ENCODE measurements at regions not wholly inside any gene's neighbourhood (a gene's known extent, or its start where the extent isn't known, plus 50 kb on each side); places are given as distances from the start of the nearest gene placed in this dataset.
"Not testable (repeated sequence)": the region's sequence is repeated elsewhere in the genome, so short reads cannot be mapped to it uniquely, and the experiment has no call there.

DNA sequence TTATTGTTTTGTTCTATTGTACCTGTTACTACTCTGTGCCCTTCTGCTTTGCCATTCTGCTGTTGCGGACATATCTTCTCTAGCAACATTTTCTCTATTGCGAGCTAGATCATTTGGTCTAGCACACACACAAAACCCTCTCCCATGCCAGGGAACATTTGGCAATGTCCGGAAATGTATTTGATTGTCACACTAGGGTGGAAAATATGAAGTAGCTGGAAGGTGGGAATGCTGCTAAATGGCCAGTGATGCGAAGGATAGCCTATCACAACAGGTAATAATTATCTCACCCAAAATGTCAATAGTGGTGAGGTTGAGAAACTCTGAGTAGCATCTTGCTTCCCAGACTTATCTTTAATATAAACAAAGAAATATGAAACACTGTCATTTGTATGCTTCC lies 331.9 kb downstream of the HTR1B start:
- Histone ChIP-seq H3K27ac (ENCODE audit: low read depth) (no peak overlapping the region), H3K36me3 (ENCODE audit: insufficient read depth) (no peaks in the 10 kb centered on the region), H3K4me3 (ENCODE audit: low read depth, low read length) (no peak overlapping the region), H3K4me1 (ENCODE audit: insufficient read depth) (no peaks in the 10 kb centered on the region)
- 89% methylated on average over 4 of the region's 4 CpGs for WGBS
- no peak for DNase-seq (ENCODE audit: extremely low spot score)

DNA sequence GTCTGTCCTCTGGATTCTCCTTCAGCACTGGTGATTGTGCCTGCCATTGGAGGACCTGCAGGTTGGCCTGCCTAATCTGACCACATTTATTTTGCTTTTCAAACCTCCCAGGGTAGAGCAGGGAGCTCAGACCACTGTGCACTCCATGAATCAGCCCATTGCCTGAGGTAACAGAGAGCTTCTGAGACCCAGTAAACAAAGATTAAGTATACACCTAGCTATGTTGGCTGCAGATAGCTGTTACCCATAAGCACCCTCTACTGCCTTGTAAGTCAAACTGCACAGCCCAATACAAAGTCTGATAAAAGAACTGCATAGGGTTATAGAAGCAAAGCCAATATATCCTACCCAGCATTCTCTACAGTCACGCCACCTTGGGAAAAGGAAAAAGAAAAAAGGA lies 338.7 kb downstream of the HTR1B start:
- Histone ChIP-seq H3K4me1 (ENCODE audit: insufficient read depth) (no peaks in the 10 kb centered on the region), H3K4me3 (ENCODE audit: low read depth, low read length) (no peak overlapping the region), H3K27ac (ENCODE audit: low read depth) (no peak overlapping the region), H3K36me3 (ENCODE audit: insufficient read depth) (no peaks in the 10 kb centered on the region)
- 96% methylated on average over 1 of the region's 1 CpG for WGBS
- no peak for DNase-seq (ENCODE audit: extremely low spot score)

DNA sequence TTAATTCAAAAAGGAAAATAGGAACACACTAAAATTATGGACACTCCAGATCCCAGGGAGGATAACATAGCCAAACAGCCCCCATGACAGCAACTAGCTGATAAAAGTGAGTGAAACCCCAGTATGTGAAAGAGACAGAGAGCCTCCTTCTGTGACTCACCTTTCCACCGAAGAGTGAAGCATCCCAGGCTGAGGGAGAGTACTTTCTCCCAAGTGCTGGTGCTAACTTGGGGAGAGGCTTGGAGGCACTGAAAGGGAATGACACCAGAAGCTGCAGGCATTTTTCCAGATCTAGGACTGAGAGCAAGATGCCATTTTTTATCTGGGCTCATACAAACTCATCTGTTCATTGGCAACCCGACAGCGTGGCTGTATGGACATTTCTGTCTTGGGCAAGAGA lies 339.8 kb downstream of the HTR1B start:
- no peaks in the 10 kb centered on the region for H3K36me3 ChIP-seq (ENCODE audit: insufficient read depth)
- H3K4me3 ChIP-seq (ENCODE audit: low read depth, low read length), result no peak overlapping the region
- no peak overlapping the region for H3K27ac ChIP-seq (ENCODE audit: low read depth)
- H3K4me1 ChIP-seq (ENCODE audit: insufficient read depth), result no peaks in the 10 kb centered on the region
- WGBS, result 83% methylated on average over 3 of the region's 3 CpGs
- DNase-seq (ENCODE audit: extremely low spot score), result no peak

DNA sequence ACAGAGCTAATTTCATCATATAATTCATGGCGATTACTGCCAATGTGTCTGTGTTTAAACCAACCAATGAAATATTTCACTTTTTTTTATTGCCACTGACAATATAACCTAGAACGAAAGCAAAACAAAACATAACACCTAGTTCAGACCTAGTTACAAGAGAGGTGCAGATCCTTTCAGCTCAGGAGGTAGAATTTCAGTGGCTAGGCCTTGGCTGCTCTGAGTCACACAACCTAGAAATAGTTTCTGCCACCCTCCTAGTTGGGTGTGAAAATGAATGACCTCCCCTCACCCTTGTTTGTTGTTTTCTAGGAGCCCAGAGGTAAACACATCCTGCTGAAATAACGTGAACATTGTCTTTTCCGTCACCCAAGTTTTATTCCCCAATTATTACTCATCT lies 356.3 kb downstream of the HTR1B start:
- Histone ChIP-seq H3K4me1 (ENCODE audit: insufficient read depth) (no peaks in the 10 kb centered on the region), H3K4me3 (ENCODE audit: low read depth, low read length) (no peak overlapping the region), H3K36me3 (ENCODE audit: insufficient read depth) (no peaks in the 10 kb centered on the region), H3K27ac (ENCODE audit: low read depth) (no peak overlapping the region)
- DNase-seq (ENCODE audit: extremely low spot score), result no peak
- WGBS, result 73% methylated on average over 4 of the region's 4 CpGs

DNA sequence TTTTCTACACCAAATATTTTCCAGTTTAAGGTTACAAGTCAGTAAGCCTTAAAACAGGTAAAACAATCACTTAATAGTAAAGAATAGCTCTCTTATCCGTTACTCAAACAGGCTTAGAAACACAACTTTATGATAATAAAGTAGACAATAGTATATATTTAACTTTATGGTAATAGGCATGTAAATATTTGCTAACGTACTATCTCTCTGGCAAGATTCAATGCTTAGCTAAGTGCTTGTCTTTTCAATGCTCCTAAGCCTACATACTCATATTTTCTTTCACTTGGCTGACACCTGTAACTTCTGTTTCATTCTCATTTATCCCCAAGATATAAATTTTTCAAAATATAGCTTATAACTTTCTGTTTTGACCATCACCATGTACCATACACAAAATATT lies 358.2 kb downstream of the HTR1B start:
- H3K36me3 ChIP-seq (ENCODE audit: insufficient read depth), result no peaks in the 10 kb centered on the region
- DNase-seq (ENCODE audit: extremely low spot score), result no peak
- no peaks in the 10 kb centered on the region for H3K4me1 ChIP-seq (ENCODE audit: insufficient read depth)
- WGBS, result 35% methylated on average over 2 of the region's 2 CpGs
- H3K27ac ChIP-seq (ENCODE audit: low read depth), result no peak overlapping the region
- H3K4me3 ChIP-seq (ENCODE audit: low read depth, low read length), result no peak overlapping the region

GRCh38 chr6:77097940-77098339 lies 365.4 kb downstream of the HTR1B start:
- WGBS, result 57% methylated on average over 2 of the region's 2 CpGs
- DNase-seq (ENCODE audit: extremely low spot score), result no peak
- Histone ChIP-seq H3K4me1 (ENCODE audit: insufficient read depth) (no peaks in the 10 kb centered on the region), H3K27ac (ENCODE audit: low read depth) (no peak overlapping the region), H3K4me3 (ENCODE audit: low read depth, low read length) (no peak overlapping the region), H3K36me3 (ENCODE audit: insufficient read depth) (no peaks in the 10 kb centered on the region)

GRCh38 chr6:77095936-77096627 lies 367.2 kb downstream of the HTR1B start:
- Histone ChIP-seq H3K4me3 (ENCODE audit: low read depth, low read length) (no peak overlapping the region), H3K27ac (ENCODE audit: low read depth) (no peak overlapping the region), H3K4me1 (ENCODE audit: insufficient read depth) (no peaks in the 10 kb centered on the region), H3K36me3 (ENCODE audit: insufficient read depth) (no peaks in the 10 kb centered on the region)
- 66% methylated on average over 3 of the region's 3 CpGs for WGBS
- DNase-seq (ENCODE audit: extremely low spot score), result no peak

DNA sequence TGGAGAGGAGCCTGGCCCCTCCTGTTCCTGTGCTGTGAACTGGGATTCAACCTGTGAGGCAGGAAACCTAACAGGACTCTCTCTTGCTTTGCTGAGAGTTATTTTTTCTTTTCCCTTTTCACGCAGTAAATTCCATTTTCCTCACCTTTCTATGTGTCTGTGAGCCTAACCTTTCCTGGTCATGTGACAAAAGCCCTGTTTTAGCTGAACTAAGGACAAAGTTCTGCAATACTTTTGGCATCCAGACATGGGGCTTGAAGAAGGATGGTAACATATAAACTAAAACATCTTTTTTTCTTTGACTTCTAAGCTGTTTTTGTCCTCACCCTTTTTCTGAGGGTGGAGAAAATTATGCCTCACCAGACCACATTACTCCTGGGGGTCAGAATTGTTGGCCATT lies 368.5 kb downstream of the HTR1B start:
- H3K27ac ChIP-seq (ENCODE audit: low read depth), result no peak overlapping the region
- no peak overlapping the region for H3K4me3 ChIP-seq (ENCODE audit: low read depth, low read length)
- H3K36me3 ChIP-seq (ENCODE audit: insufficient read depth), result no peaks in the 10 kb centered on the region
- no peak for DNase-seq (ENCODE audit: extremely low spot score)
- H3K4me1 ChIP-seq (ENCODE audit: insufficient read depth), result no peaks in the 10 kb centered on the region
- WGBS, result 95% methylated on average over 1 of the region's 1 CpG

DNA sequence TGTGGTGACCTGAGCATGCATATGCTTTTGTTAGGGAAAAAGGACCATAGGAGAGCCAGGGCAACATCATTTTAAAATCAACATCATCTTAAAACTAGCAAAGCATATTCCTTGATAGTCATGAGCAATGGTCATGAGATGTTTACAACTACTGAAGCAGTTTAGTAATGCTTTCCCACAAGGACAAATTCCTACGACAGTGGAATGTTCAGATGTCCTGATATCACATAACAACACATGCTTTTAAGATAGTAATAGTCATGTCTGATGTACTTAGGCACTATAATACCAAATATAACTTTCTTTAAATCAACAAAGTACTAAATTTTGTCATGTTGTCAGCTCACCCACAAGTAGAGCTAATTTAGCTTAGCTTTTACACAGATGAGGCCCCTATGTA lies 370.3 kb downstream of the HTR1B start:
- WGBS, result 16% methylated on average over 1 of the region's 1 CpG
- Histone ChIP-seq H3K4me1 (ENCODE audit: insufficient read depth) (no peaks in the 10 kb centered on the region), H3K36me3 (ENCODE audit: insufficient read depth) (no peaks in the 10 kb centered on the region), H3K27ac (ENCODE audit: low read depth) (no peak overlapping the region), H3K4me3 (ENCODE audit: low read depth, low read length) (no peak overlapping the region)
- DNase-seq (ENCODE audit: extremely low spot score), result no peak

- Histone ChIP-seq H3K4me1 (ENCODE audit: insufficient read depth) (no peaks in the 10 kb centered on the region), H3K27ac (ENCODE audit: low read depth) (no peak overlapping the region), H3K4me3 (ENCODE audit: low read depth, low read length) (no peak overlapping the region), H3K36me3 (ENCODE audit: insufficient read depth) (no peaks in the 10 kb centered on the region)
- DNase-seq (ENCODE audit: extremely low spot score), result no peak
Measured at GRCh38 chr6:77089776-77090175, 373.5 kb downstream of the HTR1B start.

GRCh38 chr6:77087794-77088318 lies 375.4 kb downstream of the HTR1B start:
- H3K27ac ChIP-seq (ENCODE audit: low read depth); DNase-seq (ENCODE audit: extremely low spot score); H3K4me1 ChIP-seq (ENCODE audit: insufficient read depth); H3K4me3 ChIP-seq (ENCODE audit: low read depth, low read length); H3K36me3 ChIP-seq (ENCODE audit: insufficient read depth): not testable (repeated sequence)
- 93% methylated on average over 18 of the region's 19 CpGs for WGBS

GRCh38 chr6:77074037-77074713 lies 389.1 kb downstream of the HTR1B start:
- Histone ChIP-seq H3K27ac (ENCODE audit: low read depth) (no peak overlapping the region), H3K36me3 (ENCODE audit: insufficient read depth) (no peaks in the 10 kb centered on the region), H3K4me1 (ENCODE audit: insufficient read depth) (no peaks in the 10 kb centered on the region), H3K4me3 (ENCODE audit: low read depth, low read length) (no peak overlapping the region)
- DNase-seq (ENCODE audit: extremely low spot score), result no peak
- WGBS, result 79% methylated on average over 7 of the region's 7 CpGs

GRCh38 chr6:77073410-77073760 lies 389.9 kb downstream of the HTR1B start:
- Histone ChIP-seq H3K4me3 (ENCODE audit: low read depth, low read length) (no peak overlapping the region), H3K4me1 (ENCODE audit: insufficient read depth) (no peaks in the 10 kb centered on the region), H3K27ac (ENCODE audit: low read depth) (no peak overlapping the region), H3K36me3 (ENCODE audit: insufficient read depth) (no peaks in the 10 kb centered on the region)
- no peak for DNase-seq (ENCODE audit: extremely low spot score)
- WGBS, result 67% methylated on average over 1 of the region's 1 CpG

- H3K27ac ChIP-seq (ENCODE audit: low read depth), result no peak overlapping the region
- H3K4me1 ChIP-seq (ENCODE audit: insufficient read depth), result no peaks in the 10 kb centered on the region
- WGBS, result 76% methylated on average over 4 of the region's 4 CpGs
- DNase-seq (ENCODE audit: extremely low spot score), result no peak
- no peaks in the 10 kb centered on the region for H3K36me3 ChIP-seq (ENCODE audit: insufficient read depth)
- H3K4me3 ChIP-seq (ENCODE audit: low read depth, low read length), result no peak overlapping the region
Measured at GRCh38 chr6:77072694-77073409, 390.4 kb downstream of the HTR1B start.
